ENCODE measurements at regions not wholly inside any gene's neighbourhood (a gene's known extent, or its start where the extent isn't known, plus 50 kb on each side); places are given as distances from the start of the nearest gene placed in this dataset.

GRCh38 chr2:210966330-210966729 is 409.9 kb downstream of the CPS1 start:
- TF ChIP-seq, protein P1, sequence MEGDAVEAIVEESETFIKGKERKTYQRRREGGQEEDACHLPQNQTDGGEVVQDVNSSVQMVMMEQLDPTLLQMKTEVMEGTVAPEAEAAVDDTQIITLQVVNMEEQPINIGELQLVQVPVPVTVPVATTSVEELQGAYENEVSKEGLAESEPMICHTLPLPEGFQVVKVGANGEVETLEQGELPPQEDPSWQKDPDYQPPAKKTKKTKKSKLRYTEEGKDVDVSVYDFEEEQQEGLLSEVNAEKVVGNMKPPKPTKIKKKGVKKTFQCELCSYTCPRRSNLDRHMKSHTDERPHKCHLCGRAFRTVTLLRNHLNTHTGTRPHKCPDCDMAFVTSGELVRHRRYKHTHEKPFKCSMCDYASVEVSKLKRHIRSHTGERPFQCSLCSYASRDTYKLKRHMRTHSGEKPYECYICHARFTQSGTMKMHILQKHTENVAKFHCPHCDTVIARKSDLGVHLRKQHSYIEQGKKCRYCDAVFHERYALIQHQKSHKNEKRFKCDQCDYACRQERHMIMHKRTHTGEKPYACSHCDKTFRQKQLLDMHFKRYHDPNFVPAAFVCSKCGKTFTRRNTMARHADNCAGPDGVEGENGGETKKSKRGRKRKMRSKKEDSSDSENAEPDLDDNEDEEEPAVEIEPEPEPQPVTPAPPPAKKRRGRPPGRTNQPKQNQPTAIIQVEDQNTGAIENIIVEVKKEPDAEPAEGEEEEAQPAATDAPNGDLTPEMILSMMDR (IDR thresholded peaks at IDR 0.05), result no peak
- no peak for TF ChIP-seq POLR2A (IDR thresholded peaks at IDR 0.05)

Measured in body of pancreas (tissue), 4 donors.